ENCODE measurements at regions not wholly inside any gene's neighbourhood (a gene's known extent, or its start where the extent isn't known, plus 50 kb on each side); places are given as distances from the start of the nearest gene placed in this dataset.

DNA sequence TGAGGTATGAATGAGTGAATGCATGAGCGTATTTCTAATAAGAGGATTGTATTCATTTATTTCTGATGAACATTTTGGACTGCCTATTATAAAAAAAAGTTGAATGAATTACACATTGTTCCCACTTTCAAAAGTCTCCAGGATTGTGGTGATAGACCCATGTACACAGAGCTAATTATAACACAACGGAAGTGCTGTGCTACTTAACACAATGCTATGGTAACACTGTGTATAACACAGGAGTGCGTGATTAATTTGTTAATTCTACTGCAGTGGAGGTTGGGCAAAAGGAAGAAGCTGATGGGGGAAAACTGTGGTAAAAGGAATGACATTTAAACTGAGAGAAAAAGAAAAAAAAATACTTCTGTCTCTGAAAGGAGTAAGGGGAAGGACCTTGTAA, 147.8 kb upstream of the MEF2C start:
- no peak for DNase-seq (ENCODE audit: low spot score)

DNA sequence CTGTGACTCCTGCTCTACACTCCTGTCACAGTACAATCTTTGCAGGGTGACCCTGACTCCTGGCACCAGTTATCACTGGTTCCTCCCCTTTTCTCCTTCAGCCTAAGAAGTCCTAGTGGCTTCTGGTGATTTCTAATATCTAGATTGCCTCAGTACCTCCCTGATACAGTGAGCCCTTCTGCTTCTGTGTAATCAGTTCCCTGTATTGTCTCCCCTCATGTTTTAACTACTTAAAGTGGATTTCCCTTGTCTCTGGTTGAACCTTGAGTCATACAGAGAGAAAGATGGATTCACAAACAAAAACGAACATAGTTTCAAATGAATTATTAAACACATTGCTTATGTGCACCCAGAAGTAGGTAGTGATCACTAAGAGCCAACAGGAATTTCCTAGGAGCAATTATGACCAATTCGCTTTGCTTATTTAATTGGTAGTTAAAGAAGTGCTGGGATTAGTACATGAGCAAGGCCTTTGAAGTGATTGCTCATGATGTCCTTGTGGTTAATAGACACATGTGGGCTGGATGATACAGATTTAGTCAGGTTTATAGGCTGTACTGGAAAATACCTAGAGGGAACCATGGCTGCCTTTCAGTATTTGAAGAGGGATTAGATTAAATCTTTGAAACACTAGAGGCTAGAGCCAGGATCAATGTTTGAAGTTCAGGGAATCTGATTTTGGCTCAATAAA, 145.8 kb upstream of the MEF2C start:
- DNase-seq (ENCODE audit: low spot score) = no peak

DNA sequence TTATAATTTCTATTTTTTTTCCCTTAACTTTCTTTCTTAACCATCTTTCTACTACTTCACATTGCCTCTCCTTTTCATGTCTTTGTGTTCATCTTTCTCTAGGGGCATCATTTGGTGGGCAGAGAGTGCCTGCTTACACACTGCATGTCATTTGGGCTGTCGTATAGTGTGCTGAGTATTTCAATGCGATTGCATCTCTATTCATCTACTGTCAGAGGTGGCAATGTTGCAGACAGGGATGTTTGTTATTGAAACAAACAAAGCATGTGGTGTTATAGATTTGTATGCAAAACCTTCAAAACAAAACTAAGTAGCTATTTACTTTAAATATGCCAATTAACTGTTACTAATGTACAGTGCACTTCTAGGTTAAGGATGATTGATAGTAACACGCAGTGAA, 141.1 kb upstream of the MEF2C start:
- no peak for DNase-seq (ENCODE audit: low spot score)

GRCh38 chr5:89020926-89021610, 138.1 kb upstream of the MEF2C start:
- DNase-seq (ENCODE audit: low spot score) = no peak

- no peak for DNase-seq (ENCODE audit: low spot score)
These were observed 133.8 kb upstream of the MEF2C start for GRCh38 chr5:89016741-89017303.

GRCh38 chr5:89015409-89015808, 132.4 kb upstream of the MEF2C start:
- DNase-seq (ENCODE audit: low spot score) = peak; percentile 11

DNA sequence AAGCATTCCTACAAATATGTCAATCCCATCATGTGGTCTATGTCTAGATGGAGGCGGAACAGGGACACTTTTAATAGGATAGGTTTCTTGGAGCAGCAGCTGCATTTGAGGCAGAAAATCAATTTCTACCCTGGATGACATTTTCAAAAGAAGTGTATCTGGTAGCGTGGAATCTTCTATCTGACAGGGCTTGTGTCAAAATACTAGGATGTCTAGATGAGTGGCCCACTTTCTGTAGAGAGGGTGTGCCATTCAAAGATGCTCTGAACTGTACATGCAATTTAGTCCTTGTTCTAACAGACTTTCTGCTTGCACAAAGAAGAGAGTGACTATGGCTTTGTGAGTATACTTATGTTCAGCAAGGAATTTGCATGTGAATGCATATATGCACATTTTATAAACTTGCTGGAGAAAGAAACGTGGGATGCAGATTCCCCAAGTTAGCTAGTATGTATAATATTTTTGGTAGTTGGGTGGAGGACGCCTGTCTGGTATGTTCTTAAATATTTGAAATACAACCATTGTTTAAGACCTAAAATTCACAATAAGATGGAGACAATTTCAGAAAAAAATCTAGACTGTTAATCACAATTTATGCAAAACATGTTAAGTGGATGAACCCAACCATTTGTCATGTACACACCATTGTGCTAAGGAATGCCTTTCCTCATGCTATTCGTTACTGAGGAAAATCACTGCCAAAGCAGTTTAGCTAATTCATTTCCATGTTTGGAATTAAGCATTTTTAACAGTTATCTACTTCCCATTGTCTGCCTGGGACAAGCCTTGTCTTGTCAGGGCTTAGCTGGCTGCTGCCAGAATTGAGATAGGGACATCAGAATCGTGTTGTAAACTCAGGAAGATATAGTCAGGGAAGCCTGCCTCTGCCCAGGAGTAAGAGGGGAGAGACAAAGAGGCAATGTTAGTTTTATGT, 129.1 kb upstream of the MEF2C start:
- DNase-seq (ENCODE audit: low spot score) = no peak

DNA sequence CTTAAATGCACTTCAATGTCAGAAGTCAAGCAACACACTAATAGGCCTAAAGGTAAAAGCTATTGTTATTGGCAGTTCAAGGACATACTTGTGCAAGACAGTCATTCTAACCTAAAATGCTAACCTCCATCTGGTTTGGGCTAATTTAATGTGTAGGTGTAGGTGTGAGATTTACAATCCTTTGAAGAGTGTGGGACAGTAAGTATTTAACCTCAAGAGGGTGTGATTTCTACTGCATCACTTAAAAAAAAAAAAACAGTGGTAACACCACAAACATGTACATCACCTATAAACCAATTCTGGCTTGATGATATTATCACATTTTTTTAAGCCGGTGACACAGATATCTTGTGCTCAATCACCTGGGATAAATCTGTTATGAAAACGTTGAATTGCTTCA, 127.5 kb upstream of the MEF2C start:
- DNase-seq (ENCODE audit: low spot score) = no peak

- no peak for DNase-seq (ENCODE audit: low spot score)
These were observed 125.3 kb upstream of the MEF2C start for GRCh38 chr5:89008291-89008690.

GRCh38 chr5:89005990-89006389, 123.0 kb upstream of the MEF2C start:
- DNase-seq (ENCODE audit: low spot score) = no peak

DNA sequence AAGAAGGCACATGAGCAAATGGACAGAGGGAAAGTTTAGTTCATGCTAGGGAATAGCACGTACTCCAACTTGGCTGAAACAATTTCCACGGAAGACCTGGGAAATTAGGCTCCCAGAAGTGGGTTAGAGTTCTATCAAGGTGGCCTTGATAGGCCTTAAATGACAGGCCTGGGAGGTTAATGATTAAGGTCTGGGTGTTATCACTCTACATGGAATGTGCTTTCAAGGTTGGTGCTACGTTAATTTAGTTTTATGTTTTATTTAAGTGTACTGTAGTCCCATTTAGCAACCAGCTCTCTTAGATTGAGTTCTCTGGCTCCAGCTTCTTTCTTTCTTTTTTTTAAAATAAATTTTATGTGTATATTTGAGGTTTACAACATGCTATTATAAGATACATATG, 121.4 kb upstream of the MEF2C start:
- DNase-seq (ENCODE audit: low spot score) = no peak

GRCh38 chr5:89003563-89004036, 120.6 kb upstream of the MEF2C start:
- DNase-seq (ENCODE audit: low spot score) = no peak

- no peak for DNase-seq (ENCODE audit: low spot score)
These were observed 116.9 kb upstream of the MEF2C start for GRCh38 chr5:88999853-89000252.

DNA sequence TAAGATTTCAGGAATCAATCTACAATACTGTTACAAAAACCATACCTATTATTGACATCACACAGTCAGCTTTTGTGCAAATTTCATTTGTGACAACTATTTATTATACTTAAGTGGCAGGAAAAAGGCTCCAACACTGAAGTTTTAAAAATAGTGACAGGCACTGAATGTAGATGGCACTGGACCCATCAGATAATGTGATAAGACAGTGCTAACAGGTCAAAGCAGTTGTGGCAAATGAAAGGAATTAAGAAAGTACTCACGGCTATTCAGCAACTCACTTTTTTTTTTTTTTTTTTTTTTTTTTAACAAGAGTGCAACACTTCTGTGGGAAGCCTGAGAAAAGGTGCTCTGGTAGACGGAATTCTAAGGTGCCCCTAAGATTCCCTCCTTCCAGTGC, 115.0 kb upstream of the MEF2C start:
- no peak for DNase-seq (ENCODE audit: low spot score)

GRCh38 chr5:88984040-88984439, 101.1 kb upstream of the MEF2C start:
- DNase-seq (ENCODE audit: low spot score) = peak; percentile 5

GRCh38 chr5:88979726-88980125, 96.7 kb upstream of the MEF2C start:
- DNase-seq (ENCODE audit: low spot score) = no peak

DNA sequence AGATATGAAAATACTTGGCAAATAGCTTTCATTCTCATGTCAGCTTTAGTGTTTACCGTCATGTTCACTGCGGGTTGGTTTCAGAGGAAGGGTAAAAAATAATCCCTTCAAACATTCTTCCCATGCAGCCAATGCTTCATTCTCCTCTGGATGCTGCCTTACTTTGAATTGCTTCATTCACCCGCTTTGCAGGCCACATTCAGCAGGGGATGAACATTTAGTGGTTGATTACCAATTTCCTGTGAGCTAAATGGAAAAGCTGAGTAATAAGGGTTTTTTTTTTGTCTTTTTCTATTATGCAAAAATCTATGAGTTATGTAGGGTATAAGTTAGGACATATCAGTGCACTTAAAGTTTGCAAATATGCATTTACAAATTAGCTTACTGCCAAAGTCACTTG, 96.3 kb upstream of the MEF2C start:
- DNase-seq (ENCODE audit: low spot score) = no peak

DNA sequence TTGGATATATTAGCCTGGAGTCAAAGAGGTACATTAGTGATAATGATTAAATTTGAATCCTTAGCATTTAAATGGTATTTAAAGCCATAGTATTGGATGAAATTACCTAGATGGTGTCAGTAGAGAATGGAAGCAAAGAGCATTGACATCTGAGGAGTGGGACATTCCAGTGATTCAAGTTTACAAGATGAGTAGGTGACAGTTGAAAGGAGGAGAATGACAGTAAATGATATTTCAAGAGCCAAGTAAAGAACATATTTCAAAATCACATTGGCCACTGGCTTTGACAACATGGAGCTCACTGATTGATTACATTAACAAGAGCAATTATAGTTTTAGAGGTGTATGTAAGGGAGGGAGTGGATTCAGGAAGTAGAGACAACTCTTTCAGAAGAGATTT, 93.9 kb upstream of the MEF2C start:
- DNase-seq (ENCODE audit: low spot score) = no peak

DNA sequence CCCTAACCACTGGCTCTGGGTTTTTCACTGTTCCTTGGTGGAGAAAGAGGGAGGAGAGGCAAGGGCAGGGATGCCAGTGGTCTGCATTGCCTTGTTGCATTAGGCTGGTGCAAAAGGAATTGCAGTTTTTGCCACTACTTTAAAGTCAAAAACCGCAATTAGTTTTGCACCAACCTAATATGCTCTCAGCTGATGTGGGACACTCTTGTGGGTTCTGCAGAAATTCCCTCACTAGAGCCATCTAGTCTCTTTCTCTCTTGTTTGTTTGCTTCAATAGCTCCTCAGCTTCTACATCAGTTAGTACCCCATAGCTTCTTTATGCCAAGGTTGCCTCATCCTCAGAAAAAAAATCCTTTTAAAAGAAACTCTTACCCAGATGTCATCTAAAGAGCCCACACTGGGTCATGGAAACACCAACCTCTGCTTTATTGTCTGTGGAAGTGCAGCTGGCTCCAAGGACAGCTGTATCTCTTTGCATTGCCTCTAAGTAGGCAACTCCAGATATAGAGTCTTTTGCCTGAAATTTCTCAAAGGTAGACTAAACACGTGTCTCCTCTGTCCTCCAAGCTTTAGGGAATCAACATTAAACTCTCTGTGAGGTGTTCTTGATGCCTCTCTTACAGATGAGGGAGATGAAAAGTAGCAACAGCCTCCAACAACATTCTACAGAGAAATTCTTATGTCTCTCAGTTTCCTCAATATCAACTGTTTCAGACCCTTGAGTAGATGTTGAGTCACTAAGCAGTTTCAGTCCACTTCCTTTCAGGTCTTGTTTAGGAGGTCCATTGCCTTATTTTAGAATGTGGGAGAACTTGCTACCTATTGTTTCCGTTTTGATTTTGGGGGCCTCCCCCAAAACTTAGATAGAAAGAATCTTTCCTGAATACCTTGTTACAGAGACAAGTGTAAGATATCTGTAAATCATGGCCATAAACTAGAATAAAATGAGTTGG, 84.9 kb upstream of the MEF2C start:
- DNase-seq (ENCODE audit: low spot score) = no peak

GRCh38 chr5:88964831-88965230, 81.8 kb upstream of the MEF2C start:
- DNase-seq (ENCODE audit: low spot score) = no peak

GRCh38 chr5:88957013-88957412, 74.0 kb upstream of the MEF2C start:
- DNase-seq (ENCODE audit: low spot score) = no peak
